OCI-LY7 (cell line): ENCODE measurements at regions not wholly inside any gene's neighbourhood (a gene's known extent, or its start where the extent isn't known, plus 50 kb on each side); places are given as distances from the start of the nearest gene placed in this dataset.

Experiments used
- EZH2phosphoT487 ChIP-seq: fragments of 200-600 bp; sonication (generic); IDR thresholded peaks from 2 replicates; pipeline ENCODE4 v1.6.1; 2018; ENCODE audit warnings: low read depth, borderline replicate concordance, mild to moderate bottlenecking, mixed run types, antibody characterized with exemption, low read length, moderate library complexity, mixed read lengths
- TF ChIP-seq, protein P1 (sequence below): fragments of 200-600 bp; sonication (generic); conservative IDR thresholded peaks from 2 replicates; pipeline ENCODE4 v1.5.1; 2014; ENCODE audit warnings: mild to moderate bottlenecking, antibody characterized with exemption, low read length, moderate library complexity, mixed read lengths

DNA sequence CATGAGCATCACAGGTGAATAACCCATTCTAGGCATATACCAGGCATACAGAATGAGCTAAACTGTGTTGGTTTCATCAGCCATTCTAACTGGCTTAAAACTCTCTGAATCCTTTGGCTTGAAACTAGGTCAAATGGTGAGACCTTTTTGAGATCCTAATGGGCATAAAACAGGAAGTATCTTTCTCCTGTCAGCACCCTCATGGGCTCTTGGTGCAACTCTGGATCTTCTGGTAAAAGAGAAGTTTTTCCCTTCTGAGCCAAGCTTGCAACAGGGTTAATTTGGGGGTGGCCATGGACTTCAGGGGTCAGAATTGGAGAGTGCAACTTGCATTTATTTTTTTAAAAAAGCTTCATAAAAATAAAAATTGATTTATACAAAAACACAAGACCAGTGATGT, 67.9 kb upstream of the GRAMD1B start:
- no peak for TF ChIP-seq EZH2phosphoT487
- TF ChIP-seq, protein P1, sequence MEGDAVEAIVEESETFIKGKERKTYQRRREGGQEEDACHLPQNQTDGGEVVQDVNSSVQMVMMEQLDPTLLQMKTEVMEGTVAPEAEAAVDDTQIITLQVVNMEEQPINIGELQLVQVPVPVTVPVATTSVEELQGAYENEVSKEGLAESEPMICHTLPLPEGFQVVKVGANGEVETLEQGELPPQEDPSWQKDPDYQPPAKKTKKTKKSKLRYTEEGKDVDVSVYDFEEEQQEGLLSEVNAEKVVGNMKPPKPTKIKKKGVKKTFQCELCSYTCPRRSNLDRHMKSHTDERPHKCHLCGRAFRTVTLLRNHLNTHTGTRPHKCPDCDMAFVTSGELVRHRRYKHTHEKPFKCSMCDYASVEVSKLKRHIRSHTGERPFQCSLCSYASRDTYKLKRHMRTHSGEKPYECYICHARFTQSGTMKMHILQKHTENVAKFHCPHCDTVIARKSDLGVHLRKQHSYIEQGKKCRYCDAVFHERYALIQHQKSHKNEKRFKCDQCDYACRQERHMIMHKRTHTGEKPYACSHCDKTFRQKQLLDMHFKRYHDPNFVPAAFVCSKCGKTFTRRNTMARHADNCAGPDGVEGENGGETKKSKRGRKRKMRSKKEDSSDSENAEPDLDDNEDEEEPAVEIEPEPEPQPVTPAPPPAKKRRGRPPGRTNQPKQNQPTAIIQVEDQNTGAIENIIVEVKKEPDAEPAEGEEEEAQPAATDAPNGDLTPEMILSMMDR, result no peak
